ENCODE measurements at regions not wholly inside any gene's neighbourhood (a gene's known extent, or its start where the extent isn't known, plus 50 kb on each side); places are given as distances from the start of the nearest gene placed in this dataset.

DNA sequence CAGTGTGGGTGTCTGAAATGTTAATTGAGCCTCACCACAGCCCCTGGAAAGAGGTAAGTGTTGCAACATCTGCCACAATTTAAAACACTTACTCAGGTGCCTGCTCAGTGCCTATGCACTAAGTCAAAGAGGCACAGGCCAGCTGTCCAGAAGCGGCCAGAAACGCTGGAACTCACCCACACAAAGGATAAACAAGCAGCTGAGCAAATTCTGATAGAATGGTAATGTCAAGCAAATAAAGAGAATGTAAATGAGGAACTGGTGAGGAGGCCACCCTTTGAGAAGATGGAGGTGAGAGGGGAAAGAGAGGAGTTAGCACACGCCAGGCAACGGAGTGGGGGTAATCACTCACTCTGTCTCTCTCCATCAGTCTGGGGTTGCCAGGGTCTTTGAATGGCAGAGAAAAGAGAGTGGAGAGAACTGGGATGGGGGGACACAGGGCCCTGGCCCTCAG is 67.7 kb upstream of the SERP2 start:
- TF ChIP-seq EZH2phosphoT487 (IDR thresholded peaks at IDR 0.05; ENCODE audit: borderline replicate concordance), result no peak
- TF ChIP-seq, protein P1, sequence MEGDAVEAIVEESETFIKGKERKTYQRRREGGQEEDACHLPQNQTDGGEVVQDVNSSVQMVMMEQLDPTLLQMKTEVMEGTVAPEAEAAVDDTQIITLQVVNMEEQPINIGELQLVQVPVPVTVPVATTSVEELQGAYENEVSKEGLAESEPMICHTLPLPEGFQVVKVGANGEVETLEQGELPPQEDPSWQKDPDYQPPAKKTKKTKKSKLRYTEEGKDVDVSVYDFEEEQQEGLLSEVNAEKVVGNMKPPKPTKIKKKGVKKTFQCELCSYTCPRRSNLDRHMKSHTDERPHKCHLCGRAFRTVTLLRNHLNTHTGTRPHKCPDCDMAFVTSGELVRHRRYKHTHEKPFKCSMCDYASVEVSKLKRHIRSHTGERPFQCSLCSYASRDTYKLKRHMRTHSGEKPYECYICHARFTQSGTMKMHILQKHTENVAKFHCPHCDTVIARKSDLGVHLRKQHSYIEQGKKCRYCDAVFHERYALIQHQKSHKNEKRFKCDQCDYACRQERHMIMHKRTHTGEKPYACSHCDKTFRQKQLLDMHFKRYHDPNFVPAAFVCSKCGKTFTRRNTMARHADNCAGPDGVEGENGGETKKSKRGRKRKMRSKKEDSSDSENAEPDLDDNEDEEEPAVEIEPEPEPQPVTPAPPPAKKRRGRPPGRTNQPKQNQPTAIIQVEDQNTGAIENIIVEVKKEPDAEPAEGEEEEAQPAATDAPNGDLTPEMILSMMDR (conservative IDR thresholded peaks at IDR 0.05; ENCODE audit: low read length), result no peak
